H9 (cell line): ENCODE measurements at regions not wholly inside any gene's neighbourhood (a gene's known extent, or its start where the extent isn't known, plus 50 kb on each side); places are given as distances from the start of the nearest gene placed in this dataset.

ENCODE experiments used
- DNase-seq: peaks from one replicate; pipeline ENCODE4 v3.0.0-alpha.2; 2017
- H2AFZ ChIP-seq: one replicate; pipeline ENCODE4 v1.6.1; 2013; ENCODE audit warnings: mild to moderate bottlenecking, low read length, control low read depth, moderate library complexity
- H2AK5ac ChIP-seq: 2 replicates; pipeline ENCODE4 v1.6.1; 2013; ENCODE audit warnings: low read length, control low read depth, mixed read lengths; ENCODE audit not compliant: insufficient read length
- H2BK120ac ChIP-seq: one replicate; pipeline ENCODE4 v1.6.1; 2013; ENCODE audit warnings: low read depth, mild to moderate bottlenecking, low read length, control low read depth, inconsistent platforms; ENCODE audit not compliant: poor library complexity, severe bottlenecking
- H2BK12ac ChIP-seq: 2 replicates; pipeline ENCODE4 v1.6.1; 2013; ENCODE audit warnings: low read length, control low read depth, mixed read lengths, low read depth; ENCODE audit not compliant: insufficient read length
- H2BK15ac ChIP-seq: 2 replicates; pipeline ENCODE4 v1.6.1; 2013; ENCODE audit warnings: low read depth, low read length, control low read depth
- H2BK20ac ChIP-seq: one replicate; pipeline ENCODE4 v1.6.1; 2013; ENCODE audit warnings: low read depth, mild to moderate bottlenecking, low read length, control low read depth, inconsistent platforms; ENCODE audit not compliant: poor library complexity, severe bottlenecking
- H2BK5ac ChIP-seq: 2 replicates; pipeline ENCODE4 v1.6.1; 2013; ENCODE audit warnings: low read length, control low read depth, mixed read lengths; ENCODE audit not compliant: insufficient read length
- H3K14ac ChIP-seq: 2 replicates; pipeline ENCODE4 v1.6.1; 2013; ENCODE audit warnings: low read length, control low read depth; ENCODE audit not compliant: insufficient read depth
- H3K18ac ChIP-seq: 2 replicates; pipeline ENCODE4 v1.6.1; 2013; ENCODE audit warnings: low read depth, mild to moderate bottlenecking, mixed read lengths, low read length, control low read depth; ENCODE audit not compliant: insufficient read length
- H3K23ac ChIP-seq: 2 replicates; pipeline ENCODE4 v1.6.1; 2013; ENCODE audit warnings: low read length, control low read depth, mixed read lengths, low read depth; ENCODE audit not compliant: insufficient read length
- H3K23me2 ChIP-seq: 2 replicates; pipeline ENCODE4 v1.6.1; 2013; ENCODE audit warnings: low read depth, mild to moderate bottlenecking, mixed read lengths, low read length, control low read depth; ENCODE audit not compliant: insufficient read length, poor library complexity, severe bottlenecking
- H3K27ac ChIP-seq: 2 replicates; pipeline ENCODE4 v1.5.1; 2013; ENCODE audit warnings: low read length, control low read depth, mixed read lengths, low read depth; ENCODE audit not compliant: insufficient read length
- H3K27me3 ChIP-seq: 2 replicates; pipeline ENCODE4 v1.6.1; 2013; ENCODE audit warnings: low read length, control low read depth, inconsistent platforms; ENCODE audit not compliant: insufficient read depth
- H3K4ac ChIP-seq: 2 replicates; pipeline ENCODE4 v1.6.1; 2013; ENCODE audit warnings: low read depth, mild to moderate bottlenecking, control low read depth, inconsistent platforms, low read length, moderate library complexity
- H3K4me1 ChIP-seq: 2 replicates; pipeline ENCODE4 v1.6.1; 2013; ENCODE audit warnings: low read length, control low read depth, inconsistent platforms; ENCODE audit not compliant: insufficient read depth
- H3K4me2 ChIP-seq: 2 replicates; pipeline ENCODE4 v1.6.1; 2013; ENCODE audit warnings: low read length, control low read depth, mixed read lengths; ENCODE audit not compliant: insufficient read length, insufficient read depth
- H3K56ac ChIP-seq: 2 replicates; pipeline ENCODE4 v1.6.1; 2013; ENCODE audit warnings: low read depth, mild to moderate bottlenecking, mixed read lengths, low read length, control low read depth; ENCODE audit not compliant: insufficient read length
- H3K79me1 ChIP-seq: 2 replicates; pipeline ENCODE4 v1.6.1; 2013; ENCODE audit warnings: low read depth, mild to moderate bottlenecking, moderate library complexity, low read length, control low read depth, inconsistent platforms; ENCODE audit not compliant: insufficient read depth, poor library complexity, severe bottlenecking
- H3K79me2 ChIP-seq: 2 replicates; pipeline ENCODE4 v1.6.1; 2013; ENCODE audit warnings: low read length, control low read depth, inconsistent platforms; ENCODE audit not compliant: insufficient read depth
- H3K9ac ChIP-seq: 2 replicates; pipeline ENCODE4 v1.6.1; 2013; ENCODE audit warnings: low read length, control low read depth, mixed read lengths; ENCODE audit not compliant: insufficient read length; ENCODE audit errors: extremely low read depth
- H3K9me3 ChIP-seq: one replicate; pipeline ENCODE4 v1.6.1; 2013; ENCODE audit warnings: low read depth, low read length, inconsistent platforms; ENCODE audit not compliant: control insufficient read depth
- H3T11ph ChIP-seq: one replicate; pipeline ENCODE4 v1.6.1; 2013; ENCODE audit warnings: mild to moderate bottlenecking, low read length, control low read depth, inconsistent platforms
- H4K20me1 ChIP-seq: one replicate; pipeline ENCODE4 v1.6.1; 2013; ENCODE audit not compliant: control insufficient read depth, insufficient read length, insufficient read depth
- H4K5ac ChIP-seq: 2 replicates; pipeline ENCODE4 v1.6.1; 2013; ENCODE audit warnings: low read depth, mild to moderate bottlenecking, mixed read lengths, low read length, control low read depth; ENCODE audit not compliant: insufficient read length
- H4K8ac ChIP-seq: replicated peaks from 2 replicates; pipeline ENCODE4 v1.6.1; 2013; ENCODE audit warnings: low read length, control low read depth, mixed read lengths, low read depth; ENCODE audit not compliant: insufficient read length
- H4K91ac ChIP-seq: 2 replicates; pipeline ENCODE4 v1.6.1; 2013; ENCODE audit warnings: low read depth, mild to moderate bottlenecking, moderate library complexity, mixed read lengths, low read length, control low read depth; ENCODE audit not compliant: insufficient read length
- H3K27ac Mint-ChIP-seq, 3 experiments: 2 replicates in 2 of 3; 3 replicates in 1 of 3; pipeline ENCODE4 v1.8.0; 2020 to 2021; ENCODE audit warnings: mixed read lengths in 3 of 3, mild to moderate bottlenecking in 1 of 3, moderate library complexity in 1 of 3
- H3K27me3 Mint-ChIP-seq: 2 replicates; pipeline ENCODE4 v1.8.0; 2021; ENCODE audit warnings: low read depth, mild to moderate bottlenecking, moderate library complexity, mixed read lengths
- H3K36me3 Mint-ChIP-seq, 3 experiments: 2 replicates in 2 of 3; 3 replicates in 1 of 3; pipeline ENCODE4 v1.8.0; 2020 to 2021; ENCODE audit warnings: low read depth in 3 of 3, mixed read lengths in 3 of 3; ENCODE audit not compliant: insufficient read depth in 1 of 3
- H3K4me1 Mint-ChIP-seq, 2 experiments: 2 replicates each; pipeline ENCODE4 v1.8.0; 2020; ENCODE audit warnings: mixed read lengths in 2 of 2
- H3K4me3 Mint-ChIP-seq, 2 experiments: 2 replicates in 1 of 2; 3 replicates in 1 of 2; pipeline ENCODE4 v1.8.0; 2020 to 2021; ENCODE audit warnings: mild to moderate bottlenecking in 2 of 2, mixed read lengths in 2 of 2, moderate library complexity in 1 of 2
- H3K9me3 Mint-ChIP-seq, 2 experiments: 2 replicates in 1 of 2; 3 replicates in 1 of 2; pipeline ENCODE4 v1.8.0; 2020; ENCODE audit warnings: mild to moderate bottlenecking in 2 of 2, mixed read lengths in 2 of 2, moderate library complexity in 1 of 2
- WGBS: extraction: QIAGEN DNeasy Blood & Tissue Kit; methylation state at CpG from one replicate; pipeline ENCODE4 v1.1.7; 2013; ENCODE audit warnings: missing lambda C conversion rate, low lambda C conversion rate, mixed read lengths; ENCODE audit not compliant: insufficient read length; ENCODE audit errors: extremely low coverage; 5-methylcytosine and 5-hydroxymethylcytosine counted together
- TF ChIP-seq, protein P1 (sequence below): fragments of 200-600 bp; sonication (generic); conservative IDR thresholded peaks from 3 replicates; pipeline ENCODE4 v1.8.0; 2021; ENCODE audit warnings: antibody characterized with exemption, mild to moderate bottlenecking

GRCh38 chr6:112691289-112691688, 344.2 kb downstream of the RFPL4B start:
- Mint-ChIP-seq H3K27me3 (no peaks in the 10 kb centered on the region), H3K9me3 (no peaks in the 10 kb centered on the region), H3K4me1 (no peaks in the 10 kb centered on the region), H3K4me3 (no peak overlapping the region), H3K36me3 (no peaks in the 10 kb centered on the region), H3K27ac (no peak overlapping the region)
- H4K8ac ChIP-seq, result no peak overlapping the region
- H3K27me3 ChIP-seq, result no peaks in the 10 kb centered on the region
- no peak overlapping the region for H3K14ac ChIP-seq
- H2BK5ac ChIP-seq, result no peak overlapping the region
- no peaks in the 10 kb centered on the region for H3K79me2 ChIP-seq
- no peak overlapping the region for H3K56ac ChIP-seq
- no peak overlapping the region for H3K23ac ChIP-seq
- no peak overlapping the region for H2AFZ ChIP-seq
- H3K23me2 ChIP-seq, result no peaks in the 10 kb centered on the region
- H3K9me3 ChIP-seq, result no peaks in the 10 kb centered on the region
- TF ChIP-seq, protein P1, sequence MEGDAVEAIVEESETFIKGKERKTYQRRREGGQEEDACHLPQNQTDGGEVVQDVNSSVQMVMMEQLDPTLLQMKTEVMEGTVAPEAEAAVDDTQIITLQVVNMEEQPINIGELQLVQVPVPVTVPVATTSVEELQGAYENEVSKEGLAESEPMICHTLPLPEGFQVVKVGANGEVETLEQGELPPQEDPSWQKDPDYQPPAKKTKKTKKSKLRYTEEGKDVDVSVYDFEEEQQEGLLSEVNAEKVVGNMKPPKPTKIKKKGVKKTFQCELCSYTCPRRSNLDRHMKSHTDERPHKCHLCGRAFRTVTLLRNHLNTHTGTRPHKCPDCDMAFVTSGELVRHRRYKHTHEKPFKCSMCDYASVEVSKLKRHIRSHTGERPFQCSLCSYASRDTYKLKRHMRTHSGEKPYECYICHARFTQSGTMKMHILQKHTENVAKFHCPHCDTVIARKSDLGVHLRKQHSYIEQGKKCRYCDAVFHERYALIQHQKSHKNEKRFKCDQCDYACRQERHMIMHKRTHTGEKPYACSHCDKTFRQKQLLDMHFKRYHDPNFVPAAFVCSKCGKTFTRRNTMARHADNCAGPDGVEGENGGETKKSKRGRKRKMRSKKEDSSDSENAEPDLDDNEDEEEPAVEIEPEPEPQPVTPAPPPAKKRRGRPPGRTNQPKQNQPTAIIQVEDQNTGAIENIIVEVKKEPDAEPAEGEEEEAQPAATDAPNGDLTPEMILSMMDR, result no peak
- H3K4me1 ChIP-seq, result no peaks in the 10 kb centered on the region
- no peak overlapping the region for H2BK12ac ChIP-seq
- no peak overlapping the region for H3K4me2 ChIP-seq
- no peak overlapping the region for H3T11ph ChIP-seq
- no peak overlapping the region for H3K4ac ChIP-seq
- no CpG with 5 or more reads among the region's 1 CpG for WGBS
- no peak overlapping the region for H3K27ac ChIP-seq
- H2BK15ac ChIP-seq, result no peak overlapping the region
- H3K9ac ChIP-seq, result no peak overlapping the region
- H4K20me1 ChIP-seq, result no peaks in the 10 kb centered on the region
- DNase-seq, result no peak
- H4K91ac ChIP-seq, result no peak overlapping the region
- H3K79me1 ChIP-seq, result no peaks in the 10 kb centered on the region
- no peak overlapping the region for H2AK5ac ChIP-seq
- H2BK20ac ChIP-seq, result no peak overlapping the region
- H3K18ac ChIP-seq, result no peak overlapping the region
- H2BK120ac ChIP-seq, result no peak overlapping the region
- H4K5ac ChIP-seq, result no peak overlapping the region
